ENCODE measurements at regions not wholly inside any gene's neighbourhood (a gene's known extent, or its start where the extent isn't known, plus 50 kb on each side); places are given as distances from the start of the nearest gene placed in this dataset.

DNA sequence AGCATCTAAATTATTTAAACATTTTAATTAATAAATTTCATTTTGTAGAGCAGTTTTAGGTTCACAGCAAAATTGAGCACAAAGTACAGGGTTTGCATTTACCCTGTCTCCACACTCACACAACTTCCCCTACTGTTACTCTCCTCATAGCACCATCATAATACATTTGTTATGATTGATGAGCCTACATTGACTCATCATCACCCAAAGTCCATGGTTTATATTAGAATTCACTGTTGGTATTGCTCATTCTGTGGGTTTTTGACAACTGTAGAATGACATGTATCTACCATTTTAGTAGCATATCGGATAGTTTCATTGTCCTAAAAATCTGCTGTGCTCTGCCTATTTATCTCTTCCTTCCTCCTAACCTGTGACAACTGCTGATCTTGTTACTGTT, 411.1 kb upstream of the MPDZ start:
- TF ChIP-seq POLR2A (IDR thresholded peaks at IDR 0.05) (no peak), EP300 (IDR thresholded peaks at IDR 0.05) (no peak), POLR2AphosphoS5 (IDR thresholded peaks at IDR 0.05) (no peak)
- TF ChIP-seq, protein P1, sequence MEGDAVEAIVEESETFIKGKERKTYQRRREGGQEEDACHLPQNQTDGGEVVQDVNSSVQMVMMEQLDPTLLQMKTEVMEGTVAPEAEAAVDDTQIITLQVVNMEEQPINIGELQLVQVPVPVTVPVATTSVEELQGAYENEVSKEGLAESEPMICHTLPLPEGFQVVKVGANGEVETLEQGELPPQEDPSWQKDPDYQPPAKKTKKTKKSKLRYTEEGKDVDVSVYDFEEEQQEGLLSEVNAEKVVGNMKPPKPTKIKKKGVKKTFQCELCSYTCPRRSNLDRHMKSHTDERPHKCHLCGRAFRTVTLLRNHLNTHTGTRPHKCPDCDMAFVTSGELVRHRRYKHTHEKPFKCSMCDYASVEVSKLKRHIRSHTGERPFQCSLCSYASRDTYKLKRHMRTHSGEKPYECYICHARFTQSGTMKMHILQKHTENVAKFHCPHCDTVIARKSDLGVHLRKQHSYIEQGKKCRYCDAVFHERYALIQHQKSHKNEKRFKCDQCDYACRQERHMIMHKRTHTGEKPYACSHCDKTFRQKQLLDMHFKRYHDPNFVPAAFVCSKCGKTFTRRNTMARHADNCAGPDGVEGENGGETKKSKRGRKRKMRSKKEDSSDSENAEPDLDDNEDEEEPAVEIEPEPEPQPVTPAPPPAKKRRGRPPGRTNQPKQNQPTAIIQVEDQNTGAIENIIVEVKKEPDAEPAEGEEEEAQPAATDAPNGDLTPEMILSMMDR (IDR thresholded peaks at IDR 0.05), result no peak

Measured in gastroesophageal sphincter (tissue), 3 donors.